HG02973 (cell line): ENCODE measurements at regions not wholly inside any gene's neighbourhood (a gene's known extent, or its start where the extent isn't known, plus 50 kb on each side); places are given as distances from the start of the nearest gene placed in this dataset.
"Not testable (repeated sequence)": the region's sequence is repeated elsewhere in the genome, so short reads cannot be mapped to it uniquely, and the experiment has no call there.

ENCODE experiments used
- ATAC-seq: cut with Tn5 transposase; IDR thresholded peaks from one replicate; pipeline ENCODE4 v1.9.1; 2021; ENCODE audit warnings: moderate library complexity; ENCODE audit not compliant: unreplicated experiment

GRCh38 chrX:96502507-96502906, 182.1 kb upstream of the DIAPH2 start:
- ATAC-seq: no peak

- ATAC-seq: not testable (repeated sequence)
Observed at GRCh38 chrX:96529386-96529785, 155.3 kb upstream of the DIAPH2 start.

- ATAC-seq: no peak
Observed at GRCh38 chrX:96538104-96538725, 146.4 kb upstream of the DIAPH2 start.

GRCh38 chrX:96540111-96540631, 144.5 kb upstream of the DIAPH2 start:
- ATAC-seq: no peak

GRCh38 chrX:96546281-96546680, 138.4 kb upstream of the DIAPH2 start:
- not testable (repeated sequence) for ATAC-seq

GRCh38 chrX:96551322-96551872, 133.2 kb upstream of the DIAPH2 start:
- ATAC-seq: no peak

- ATAC-seq: no peak
Observed at GRCh38 chrX:96556886-96557285, 127.8 kb upstream of the DIAPH2 start.

- not testable (repeated sequence) for ATAC-seq
Observed at GRCh38 chrX:96561129-96561528, 123.5 kb upstream of the DIAPH2 start.

- ATAC-seq: no peak
Observed at GRCh38 chrX:96563646-96564045, 121.0 kb upstream of the DIAPH2 start.

GRCh38 chrX:96564595-96564994, 120.0 kb upstream of the DIAPH2 start:
- no peak for ATAC-seq

- no peak for ATAC-seq
Observed at GRCh38 chrX:96566878-96567277, 117.8 kb upstream of the DIAPH2 start.

- no peak for ATAC-seq
Observed at GRCh38 chrX:96568071-96568470, 116.6 kb upstream of the DIAPH2 start.

GRCh38 chrX:96569034-96569433, 115.6 kb upstream of the DIAPH2 start:
- no peak for ATAC-seq

GRCh38 chrX:96575011-96575410, 109.6 kb upstream of the DIAPH2 start:
- no peak for ATAC-seq

- ATAC-seq: no peak
Observed at GRCh38 chrX:96576368-96576767, 108.3 kb upstream of the DIAPH2 start.

GRCh38 chrX:96578781-96579180, 105.9 kb upstream of the DIAPH2 start:
- ATAC-seq: no peak

GRCh38 chrX:96579252-96579651, 105.4 kb upstream of the DIAPH2 start:
- no peak for ATAC-seq

GRCh38 chrX:96590403-96590802, 94.2 kb upstream of the DIAPH2 start:
- ATAC-seq: no peak

- ATAC-seq: no peak
Observed at GRCh38 chrX:96591421-96591820, 93.2 kb upstream of the DIAPH2 start.

- ATAC-seq: not testable (repeated sequence)
Observed at GRCh38 chrX:96597847-96598246, 86.8 kb upstream of the DIAPH2 start.

GRCh38 chrX:96611619-96612362, 72.9 kb upstream of the DIAPH2 start:
- ATAC-seq: no peak

- no peak for ATAC-seq
Observed at GRCh38 chrX:96615448-96615847, 69.2 kb upstream of the DIAPH2 start.
